ENCODE measurements at regions not wholly inside any gene's neighbourhood (a gene's known extent, or its start where the extent isn't known, plus 50 kb on each side); places are given as distances from the start of the nearest gene placed in this dataset.

GRCh38 chr3:117097351-117097750 lies 387.8 kb downstream of the TUSC7 start:
- Mint-ChIP-seq H3K27ac (no peak overlapping the region), H3K9me3 (peaks cover 11% of the 10 kb centered on the region), H3K4me3 (no peak overlapping the region), H3K4me1 (no peaks in the 10 kb centered on the region), H3K36me3 (no peaks in the 10 kb centered on the region)
- no peak for DNase-seq (ENCODE audit: low spot score in 2 of 2)
- ATAC-seq, result no peak

- Mint-ChIP-seq H3K9me3 (peaks cover 5% of the 10 kb centered on the region), H3K36me3 (no peaks in the 10 kb centered on the region), H3K4me3 (no peak overlapping the region), H3K27ac (no peak overlapping the region), H3K4me1 (no peaks in the 10 kb centered on the region)
- ATAC-seq (no peak), DNase-seq (ENCODE audit: low spot score in 2 of 2) (no peak)
Observed at GRCh38 chr3:117101697-117102096, 392.1 kb downstream of the TUSC7 start.

GRCh38 chr3:117102426-117102825 lies 392.8 kb downstream of the TUSC7 start:
- Mint-ChIP-seq H3K4me3 (no peak overlapping the region), H3K27ac (no peak overlapping the region), H3K36me3 (no peaks in the 10 kb centered on the region), H3K9me3 (peaks cover 5% of the 10 kb centered on the region), H3K4me1 (no peaks in the 10 kb centered on the region)
- DNase-seq (ENCODE audit: low spot score in 2 of 2) (no peak), ATAC-seq (no peak)

GRCh38 chr3:117103675-117104074 lies 394.1 kb downstream of the TUSC7 start:
- no peaks in the 10 kb centered on the region for H3K36me3 Mint-ChIP-seq
- H3K4me3 Mint-ChIP-seq, result no peak overlapping the region
- peaks cover 10% of the 10 kb centered on the region for H3K9me3 Mint-ChIP-seq

GRCh38 chr3:117104381-117104780 lies 394.8 kb downstream of the TUSC7 start:
- ATAC-seq (no peak), DNase-seq (ENCODE audit: low spot score in 2 of 2) (no peak)
- Mint-ChIP-seq H3K27ac (no peak overlapping the region), H3K9me3 (peaks cover 10% of the 10 kb centered on the region), H3K4me1 (no peaks in the 10 kb centered on the region), H3K36me3 (no peaks in the 10 kb centered on the region), H3K4me3 (no peak overlapping the region)

More at GRCh38 chr3:117103675-117104074, 394.1 kb downstream of the TUSC7 start:
- H3K4me1 Mint-ChIP-seq, result no peaks in the 10 kb centered on the region
- no peak for DNase-seq (ENCODE audit: low spot score in 2 of 2)
- H3K27ac Mint-ChIP-seq, result no peak overlapping the region
- no peak for ATAC-seq

- DNase-seq (ENCODE audit: low spot score in 2 of 2), result no peak
- Mint-ChIP-seq H3K9me3 (peaks cover 10% of the 10 kb centered on the region), H3K4me3 (no peak overlapping the region), H3K4me1 (no peaks in the 10 kb centered on the region), H3K27ac (no peak overlapping the region), H3K36me3 (no peaks in the 10 kb centered on the region)
- no peak for ATAC-seq
Observed at GRCh38 chr3:117104792-117105191, 395.2 kb downstream of the TUSC7 start.

- Mint-ChIP-seq H3K4me1 (no peaks in the 10 kb centered on the region), H3K36me3 (no peaks in the 10 kb centered on the region), H3K4me3 (no peak overlapping the region), H3K27ac (no peak overlapping the region), H3K9me3 (peaks cover 7% of the 10 kb centered on the region)
- DNase-seq (ENCODE audit: low spot score in 2 of 2), result no peak
- ATAC-seq, result no peak
Observed at GRCh38 chr3:117105686-117106085, 396.1 kb downstream of the TUSC7 start.

- H3K27ac Mint-ChIP-seq, result no peak overlapping the region
- H3K4me1 Mint-ChIP-seq, result no peaks in the 10 kb centered on the region
- H3K4me3 Mint-ChIP-seq, result no peak overlapping the region
- no peaks in the 10 kb centered on the region for H3K36me3 Mint-ChIP-seq
- peaks cover 9% of the 10 kb centered on the region for H3K9me3 Mint-ChIP-seq
- ATAC-seq (no peak), DNase-seq (ENCODE audit: low spot score in 2 of 2) (no peak)
Observed at GRCh38 chr3:117106396-117106795, 396.8 kb downstream of the TUSC7 start.

- Mint-ChIP-seq H3K36me3 (no peaks in the 10 kb centered on the region), H3K9me3 (peaks cover 9% of the 10 kb centered on the region), H3K4me1 (no peaks in the 10 kb centered on the region), H3K27ac (no peak overlapping the region), H3K4me3 (no peak overlapping the region)
- ATAC-seq, result no peak
- DNase-seq (ENCODE audit: low spot score in 2 of 2), result no peak
Observed at GRCh38 chr3:117107946-117108345, 398.4 kb downstream of the TUSC7 start.

GRCh38 chr3:117109178-117109577 lies 399.6 kb downstream of the TUSC7 start:
- H3K4me1 Mint-ChIP-seq, result no peaks in the 10 kb centered on the region
- H3K36me3 Mint-ChIP-seq, result no peaks in the 10 kb centered on the region
- H3K4me3 Mint-ChIP-seq, result no peak overlapping the region
- H3K9me3 Mint-ChIP-seq, result peaks cover 9% of the 10 kb centered on the region
- DNase-seq (ENCODE audit: low spot score in 2 of 2) (no peak), ATAC-seq (no peak)
- H3K27ac Mint-ChIP-seq, result no peak overlapping the region

- Mint-ChIP-seq H3K4me1 (no peaks in the 10 kb centered on the region), H3K27ac (no peak overlapping the region), H3K9me3 (peaks cover 11% of the 10 kb centered on the region), H3K4me3 (no peak overlapping the region), H3K36me3 (no peaks in the 10 kb centered on the region)
- DNase-seq (ENCODE audit: low spot score in 2 of 2), result no peak
- no peak for ATAC-seq
Observed at GRCh38 chr3:117114517-117115265, 405.1 kb downstream of the TUSC7 start.

GRCh38 chr3:117117188-117117936 lies 407.8 kb downstream of the TUSC7 start:
- ATAC-seq, result no peak
- no peak overlapping the region for H3K4me3 Mint-ChIP-seq
- H3K9me3 Mint-ChIP-seq, result peaks cover 13% of the 10 kb centered on the region
- no peaks in the 10 kb centered on the region for H3K36me3 Mint-ChIP-seq
- H3K27ac Mint-ChIP-seq, result no peak overlapping the region
- DNase-seq (ENCODE audit: low spot score in 2 of 2), result no peak
- H3K4me1 Mint-ChIP-seq, result no peaks in the 10 kb centered on the region

- Mint-ChIP-seq H3K4me3 (no peak overlapping the region), H3K36me3 (no peaks in the 10 kb centered on the region), H3K27ac (no peak overlapping the region), H3K4me1 (no peaks in the 10 kb centered on the region), H3K9me3 (peaks cover 13% of the 10 kb centered on the region)
- no peak for ATAC-seq
- DNase-seq (ENCODE audit: low spot score in 2 of 2), result no peak
Observed at GRCh38 chr3:117118604-117119003, 409.0 kb downstream of the TUSC7 start.

- Mint-ChIP-seq H3K4me3 (no peak overlapping the region), H3K9me3 (peaks cover 13% of the 10 kb centered on the region), H3K4me1 (no peaks in the 10 kb centered on the region), H3K27ac (no peak overlapping the region), H3K36me3 (no peaks in the 10 kb centered on the region)
- no peak for DNase-seq (ENCODE audit: low spot score in 2 of 2)
- no peak for ATAC-seq
Observed at GRCh38 chr3:117120014-117120413, 410.4 kb downstream of the TUSC7 start.

GRCh38 chr3:117122609-117123008 lies 413.0 kb downstream of the TUSC7 start:
- no peak overlapping the region for H3K4me3 Mint-ChIP-seq
- H3K27ac Mint-ChIP-seq, result no peak overlapping the region
- no peaks in the 10 kb centered on the region for H3K4me1 Mint-ChIP-seq
- H3K36me3 Mint-ChIP-seq, result no peaks in the 10 kb centered on the region
- H3K9me3 Mint-ChIP-seq, result peaks cover 14% of the 10 kb centered on the region
- ATAC-seq, result no peak
- DNase-seq (ENCODE audit: low spot score in 2 of 2), result no peak

- H3K9me3 Mint-ChIP-seq, result peaks cover 12% of the 10 kb centered on the region
- DNase-seq (ENCODE audit: low spot score in 2 of 2) (no peak), ATAC-seq (no peak)
- H3K27ac Mint-ChIP-seq, result no peak overlapping the region
- H3K36me3 Mint-ChIP-seq, result no peaks in the 10 kb centered on the region
- H3K4me1 Mint-ChIP-seq, result no peaks in the 10 kb centered on the region
- H3K4me3 Mint-ChIP-seq, result no peak overlapping the region
Observed at GRCh38 chr3:117126460-117126859, 416.9 kb downstream of the TUSC7 start.

All from stimulated activated effector memory CD8-positive, alpha-beta T cell treated with anti-CD3 and anti-CD28 coated beads, Interleukin-12 subunit alpha, Interleukin-12 subunit beta, amount 100 ng/mL, for 72 hours (primary cell).